ENCODE measurements at regions not wholly inside any gene's neighbourhood (a gene's known extent, or its start where the extent isn't known, plus 50 kb on each side); places are given as distances from the start of the nearest gene placed in this dataset.

DNA sequence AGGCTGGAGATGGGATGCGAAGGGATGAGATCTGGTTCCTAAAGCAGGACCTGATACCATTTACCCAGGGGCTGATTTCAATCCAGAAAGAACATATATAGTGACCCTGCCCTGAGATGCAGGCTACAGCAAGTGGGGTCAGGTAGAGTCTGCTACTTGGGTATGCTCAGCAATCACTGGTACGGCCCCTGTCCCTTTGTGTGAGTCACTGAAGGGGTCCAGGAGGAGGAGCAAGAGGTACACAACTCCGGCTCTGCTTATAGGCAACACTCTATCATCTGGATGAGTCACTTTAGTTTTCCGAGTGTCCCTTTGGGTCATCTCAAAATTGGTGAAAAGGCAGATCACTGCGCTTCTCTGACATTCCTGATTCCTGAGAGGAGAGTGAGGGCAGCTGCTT, 79.6 kb upstream of the SORCS1 start:
- H3K4me3 ChIP-seq (ENCODE audit: low read depth, low read length) = no peak overlapping the region
- TF ChIP-seq CTCF (IDR thresholded peaks at IDR 0.05; ENCODE audit: low read depth, low read length, missing control alignments) = no peak
- DNase-seq (ENCODE audit: low read depth) = no peak

DNA sequence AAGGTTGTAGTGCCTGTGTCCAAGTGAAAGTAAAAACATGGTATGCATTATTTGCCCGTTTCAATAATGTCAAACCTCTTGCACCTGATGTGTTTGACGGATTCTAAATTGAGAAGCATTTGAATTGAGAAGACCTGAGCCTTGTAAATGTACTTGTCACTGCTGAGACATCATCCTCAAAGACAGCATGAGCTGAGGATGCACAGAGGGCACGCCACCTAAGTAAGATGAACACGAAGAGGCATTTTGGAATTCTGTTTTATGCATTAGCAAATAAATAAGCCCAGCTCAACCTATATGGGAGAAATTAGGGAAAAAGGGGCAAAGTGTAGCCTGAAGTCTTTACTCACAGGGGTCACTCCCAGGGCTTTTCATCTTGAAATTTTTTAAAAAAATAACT, 73.8 kb upstream of the SORCS1 start:
- TF ChIP-seq CTCF (IDR thresholded peaks at IDR 0.05; ENCODE audit: low read depth, low read length, missing control alignments) = no peak
- no peak overlapping the region for H3K4me3 ChIP-seq (ENCODE audit: low read depth, low read length)
- no peak for DNase-seq (ENCODE audit: low read depth)

GRCh38 chr10:107232013-107232412, 67.5 kb upstream of the SORCS1 start:
- DNase-seq (ENCODE audit: low read depth) = no peak
- H3K4me3 ChIP-seq (ENCODE audit: low read depth, low read length) = no peak overlapping the region
- no peak for TF ChIP-seq CTCF (IDR thresholded peaks at IDR 0.05; ENCODE audit: low read depth, low read length, missing control alignments)

GRCh38 chr10:107230887-107231286, 66.4 kb upstream of the SORCS1 start:
- no peak for DNase-seq (ENCODE audit: low read depth)
- no peak overlapping the region for H3K4me3 ChIP-seq (ENCODE audit: low read depth, low read length)
- TF ChIP-seq CTCF (IDR thresholded peaks at IDR 0.05; ENCODE audit: low read depth, low read length, missing control alignments) = no peak

DNA sequence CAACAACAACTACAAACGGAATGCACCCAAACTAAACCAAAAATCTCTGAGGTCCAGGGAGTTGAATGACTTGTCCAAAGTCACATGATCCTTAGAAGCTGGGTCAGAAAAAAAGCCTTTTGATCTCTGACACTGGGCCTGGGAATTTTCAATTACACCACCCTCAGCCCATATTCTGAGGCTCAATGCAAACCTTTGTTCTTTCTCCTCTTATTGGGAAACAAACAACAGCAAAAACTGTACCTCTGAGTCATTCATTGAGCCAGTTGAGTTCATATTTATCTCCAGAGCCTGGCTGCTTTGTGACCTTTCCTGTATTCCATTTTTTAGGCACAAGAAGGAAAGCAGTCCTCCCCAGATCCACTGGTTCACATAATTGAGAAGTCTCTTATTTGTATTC, 51.2 kb upstream of the SORCS1 start:
- no peak for TF ChIP-seq CTCF (IDR thresholded peaks at IDR 0.05; ENCODE audit: low read depth, low read length, missing control alignments)
- H3K4me3 ChIP-seq (ENCODE audit: low read depth, low read length) = no peak overlapping the region
- DNase-seq (ENCODE audit: low read depth) = no peak
